NCI-H2081 treated with DMSO at 0.1 percent for 48 hours (cell line): ENCODE measurements at regions not wholly inside any gene's neighbourhood (a gene's known extent, or its start where the extent isn't known, plus 50 kb on each side); places are given as distances from the start of the nearest gene placed in this dataset.
"Not testable (repeated sequence)": the region's sequence is repeated elsewhere in the genome, so short reads cannot be mapped to it uniquely, and the experiment has no call there.

Source experiments
- DNase-seq: peaks from one replicate; lab custom pipeline; 2025; lab: John Stamatoyannopoulos, UW

DNA sequence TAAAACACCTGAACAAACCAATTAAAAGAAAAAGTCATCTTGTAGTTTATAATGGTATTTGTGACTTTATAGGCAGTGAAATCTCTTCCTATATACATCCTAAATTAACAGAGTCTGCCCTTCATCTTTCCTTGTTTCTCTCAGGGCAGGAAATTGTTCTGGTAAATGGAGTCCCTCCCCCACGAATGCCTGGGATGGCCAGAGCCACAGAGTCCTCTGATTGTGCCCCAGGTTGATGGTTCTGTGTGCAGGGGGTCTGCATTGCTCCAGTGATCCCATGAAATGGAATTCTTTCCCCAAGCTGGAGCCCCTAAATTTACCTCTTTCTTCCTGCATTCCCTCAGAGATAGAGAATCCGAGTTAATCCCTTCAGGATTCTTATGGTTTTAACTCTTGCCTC is 155.5 kb downstream of the MTX2 start:
- no peak for DNase-seq

DNA sequence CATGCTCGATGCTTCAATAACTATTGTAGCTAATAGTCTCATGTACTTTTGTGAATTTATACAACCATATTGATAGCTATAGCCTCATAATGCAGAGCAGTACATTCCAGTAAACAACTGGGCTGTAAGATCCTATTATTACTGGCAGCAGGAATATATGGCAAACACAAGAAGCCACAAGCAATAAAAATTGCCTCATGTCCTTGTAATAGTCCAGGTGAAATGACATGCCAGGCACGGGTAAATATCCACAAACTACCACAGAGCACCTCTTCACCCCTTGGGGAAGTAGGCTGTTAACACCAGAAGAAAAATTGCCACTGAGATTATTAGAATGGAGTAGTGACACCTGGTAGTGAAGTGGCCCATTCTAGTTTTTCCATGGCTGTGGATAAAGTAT is 158.3 kb downstream of the MTX2 start:
- no peak for DNase-seq

DNA sequence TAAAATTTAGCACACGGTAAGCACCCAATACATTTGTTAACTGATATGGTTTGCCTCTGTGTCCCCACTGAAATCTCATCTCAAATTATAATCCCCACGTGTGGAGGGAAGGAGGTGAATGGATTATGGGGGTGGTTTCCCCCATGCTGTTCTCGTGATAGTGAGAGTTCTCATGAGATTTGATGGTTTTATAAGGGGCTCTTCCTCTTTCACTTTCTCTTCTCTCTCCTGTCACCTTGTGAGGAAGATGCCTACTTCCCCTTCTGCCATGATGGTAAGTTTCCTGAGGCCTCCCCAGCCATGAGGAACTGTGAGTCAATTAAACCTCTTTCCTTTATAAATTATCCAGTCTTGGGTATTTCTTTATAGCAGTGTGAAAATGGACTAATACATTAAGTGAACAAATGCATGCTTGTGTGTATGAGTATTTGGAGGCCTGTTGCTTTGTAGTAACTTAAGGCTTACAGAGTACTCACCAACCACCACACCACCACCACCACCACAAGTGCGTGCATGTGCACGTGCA is 159.8 kb downstream of the MTX2 start:
- DNase-seq: not testable (repeated sequence)

DNA sequence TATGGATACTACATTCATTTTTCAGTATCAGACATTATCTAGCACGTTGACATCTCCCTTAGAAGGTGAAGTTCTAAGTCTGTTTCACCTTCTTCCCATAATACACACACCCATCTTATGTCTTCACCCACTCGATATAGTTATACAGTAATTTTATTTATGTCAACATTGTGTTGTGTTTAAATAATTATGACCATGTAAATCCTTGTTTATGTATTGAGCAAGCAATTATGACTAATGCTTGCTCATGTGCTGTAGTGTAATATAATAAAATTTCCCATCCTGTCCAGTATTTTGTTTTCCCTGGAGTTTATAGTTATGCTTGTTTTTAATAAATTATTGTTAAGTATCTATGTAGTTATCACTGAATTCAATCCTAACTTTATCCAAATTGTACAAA is 163.2 kb downstream of the MTX2 start:
- no peak for DNase-seq

DNA sequence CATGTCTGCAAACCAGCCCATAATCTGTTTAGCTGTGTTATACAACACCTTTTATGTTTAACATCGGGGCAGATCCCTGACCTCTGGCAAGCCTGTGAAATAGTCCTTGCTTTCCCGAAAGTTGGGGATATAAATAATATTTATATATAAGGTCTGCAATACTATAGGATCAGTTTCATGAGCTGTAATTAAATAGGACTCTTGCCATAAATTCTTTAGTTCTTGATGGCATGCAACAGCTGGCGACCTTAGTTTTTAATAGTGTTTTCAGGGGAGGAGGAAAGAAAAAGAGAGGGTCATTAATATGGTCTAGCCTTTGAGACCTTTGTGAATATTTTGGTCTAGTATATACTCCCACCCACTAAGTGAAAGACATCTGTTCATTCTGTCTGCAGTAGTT is 166.5 kb downstream of the MTX2 start:
- no peak for DNase-seq

GRCh38 chr2:176443946-176444345 is 174.7 kb downstream of the MTX2 start:
- no peak for DNase-seq

GRCh38 chr2:176445956-176446355 is 176.7 kb downstream of the MTX2 start:
- DNase-seq: no peak

DNA sequence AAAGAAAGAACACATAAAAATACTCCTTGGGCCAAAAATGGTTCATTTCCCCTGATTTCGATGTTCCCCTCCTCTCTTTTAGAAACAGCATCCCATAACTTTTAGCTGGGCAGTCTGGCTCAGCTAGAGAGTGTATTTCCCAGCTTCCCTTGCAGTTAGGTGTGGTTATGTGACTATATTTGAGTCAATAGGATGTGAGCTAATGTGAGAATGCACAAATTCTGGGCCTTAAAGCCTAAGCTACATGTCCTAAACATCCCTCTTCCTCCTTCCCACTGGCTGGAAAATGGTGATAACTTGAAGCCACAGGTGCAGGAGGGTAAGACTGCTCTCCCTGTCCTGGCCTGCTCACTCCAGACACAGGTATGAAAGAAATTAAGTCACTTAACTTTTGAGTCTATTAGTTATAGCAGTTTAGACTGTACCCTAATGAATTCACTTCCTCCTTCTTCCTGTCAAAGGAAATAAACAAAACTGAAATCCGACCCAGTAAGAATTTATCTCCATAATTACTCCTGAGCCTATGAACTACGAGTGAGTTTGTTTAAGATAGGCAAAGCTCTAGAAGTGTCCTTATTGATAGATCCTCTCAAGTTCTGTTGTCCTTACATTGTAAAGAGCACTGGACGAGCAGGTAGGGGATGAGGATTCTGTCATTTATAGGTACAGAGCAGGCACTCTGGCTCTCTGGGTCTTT is 177.6 kb downstream of the MTX2 start:
- DNase-seq: no peak

DNA sequence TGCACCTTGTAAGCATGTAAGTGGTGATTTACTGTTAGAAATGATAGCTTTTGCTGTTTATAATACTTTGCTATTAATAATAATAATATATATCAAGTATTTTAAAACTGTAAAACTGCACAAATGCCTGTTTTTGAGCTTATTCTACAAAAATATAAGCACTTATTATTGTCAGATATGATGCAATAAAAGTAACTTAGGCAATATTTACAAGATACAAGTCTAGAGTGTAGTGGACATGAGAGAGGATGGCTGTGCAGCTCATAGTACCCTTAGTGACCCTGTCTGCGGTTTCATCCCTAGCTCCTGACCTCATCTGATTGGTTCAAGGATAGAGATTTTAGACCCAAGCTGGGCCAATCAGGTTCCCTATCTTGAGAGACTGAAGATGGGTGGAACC is 178.4 kb downstream of the MTX2 start:
- no peak for DNase-seq

- no peak for DNase-seq
These were observed 180.6 kb downstream of the MTX2 start for GRCh38 chr2:176449852-176450251.

GRCh38 chr2:176453784-176454183 is 184.5 kb downstream of the MTX2 start:
- no peak for DNase-seq

DNA sequence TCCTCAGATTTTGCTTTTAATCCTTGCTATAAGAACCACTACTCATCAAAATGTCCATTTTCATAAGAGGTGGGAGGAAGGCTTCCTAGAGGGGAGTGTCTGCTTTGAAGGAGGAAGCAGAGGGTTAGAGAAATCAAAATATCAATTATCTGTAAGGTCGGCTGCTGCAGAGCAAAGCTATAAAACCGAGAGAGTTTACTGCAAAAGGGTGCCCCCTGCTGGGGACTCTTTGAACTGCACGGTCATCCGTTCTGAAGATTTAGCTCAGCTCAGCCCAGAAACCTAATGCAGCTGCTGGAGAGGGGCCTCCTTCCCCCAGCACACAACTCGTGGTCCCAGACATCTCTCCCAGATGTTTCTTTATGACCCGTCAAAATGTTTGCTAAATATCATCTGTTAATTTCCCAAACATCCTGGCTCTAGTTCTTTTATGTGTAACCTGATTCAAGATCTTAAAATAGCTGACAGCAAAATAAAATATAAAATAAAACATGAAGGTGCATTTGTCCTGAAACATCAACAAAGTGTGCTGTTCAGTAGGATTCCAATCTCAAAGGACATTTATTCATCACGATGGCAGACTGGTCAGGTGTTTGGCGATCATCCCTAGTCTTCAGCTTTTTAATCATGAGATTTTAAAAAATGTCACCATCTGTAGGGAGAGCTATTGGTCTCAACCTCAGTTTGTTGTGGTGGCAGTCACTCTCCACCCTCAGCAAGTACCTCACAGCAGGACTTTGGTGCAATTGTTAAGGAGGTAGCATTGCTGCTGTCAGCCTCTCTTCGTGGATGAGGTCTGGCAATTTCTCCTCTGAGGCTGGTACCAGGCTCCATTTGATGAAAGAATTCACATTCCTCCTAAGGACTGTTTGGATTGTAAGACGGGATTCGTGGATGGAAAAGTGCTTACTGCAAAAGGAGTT is 185.9 kb downstream of the MTX2 start:
- peak; percentile 75 for DNase-seq

- DNase-seq: no peak
These were observed 186.6 kb downstream of the MTX2 start for GRCh38 chr2:176455816-176456291.

GRCh38 chr2:176457481-176457880 is 188.2 kb downstream of the MTX2 start:
- no peak for DNase-seq

- DNase-seq: no peak
These were observed 192.0 kb downstream of the MTX2 start for GRCh38 chr2:176461098-176461808.

DNA sequence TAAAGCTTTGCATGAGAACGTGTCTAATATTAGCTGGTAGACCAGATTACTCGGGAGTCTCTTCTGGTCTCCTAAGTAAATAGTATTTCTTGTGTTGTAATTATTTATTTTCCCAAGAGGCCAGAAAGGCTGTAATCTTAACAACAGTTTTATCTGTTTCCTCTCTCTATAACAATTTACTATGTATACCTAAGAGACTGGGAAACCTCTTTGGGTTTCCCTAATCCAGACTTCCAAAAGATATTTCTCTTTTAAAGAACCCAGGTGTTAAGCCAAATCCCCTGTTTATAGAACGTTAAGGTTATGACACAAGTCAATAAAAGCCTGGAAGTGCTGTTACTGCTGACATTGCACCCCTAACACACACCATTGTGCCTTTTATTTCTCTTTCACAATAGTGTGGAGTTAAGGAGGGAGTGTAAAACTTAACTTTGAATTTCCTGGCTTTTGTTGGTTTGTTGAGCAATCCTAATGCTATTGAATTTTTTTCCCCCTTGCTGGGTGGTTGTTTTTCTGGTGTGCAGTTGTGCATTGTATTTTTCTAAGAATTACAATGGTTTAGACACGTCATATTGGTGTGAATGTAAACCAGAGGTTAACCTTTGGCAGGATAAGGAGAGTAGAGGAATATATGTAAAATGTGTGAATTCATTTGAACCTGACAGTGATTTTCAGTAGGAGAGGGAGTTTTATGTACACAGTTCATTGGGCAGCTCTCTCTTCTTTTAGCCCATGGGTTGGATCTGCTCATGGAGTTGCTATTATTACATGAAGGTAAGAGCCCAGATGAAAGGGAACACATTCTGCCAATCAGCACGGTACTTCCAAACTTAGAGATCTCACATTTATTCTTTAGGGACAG is 192.8 kb downstream of the MTX2 start:
- DNase-seq: no peak

DNA sequence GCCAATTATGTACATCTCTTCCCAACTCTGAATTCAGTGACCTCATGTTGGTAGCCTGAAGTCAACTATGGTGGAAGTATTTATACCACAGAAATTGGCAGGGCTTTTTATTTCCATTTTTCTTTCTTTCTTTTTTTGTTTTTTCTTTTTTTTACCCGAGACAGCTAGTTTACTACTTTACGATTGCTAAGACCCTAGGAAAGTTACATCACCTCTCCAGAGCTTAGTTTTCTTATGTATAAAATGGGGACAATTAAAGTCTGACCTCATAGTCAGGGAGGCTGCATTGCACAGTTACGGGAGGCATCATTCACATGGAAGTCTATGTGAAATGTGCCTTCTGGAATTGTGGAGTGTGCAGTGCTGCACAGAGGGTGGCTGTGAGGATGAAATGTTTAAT is 194.3 kb downstream of the MTX2 start:
- DNase-seq: no peak

- no peak for DNase-seq
These were observed 195.8 kb downstream of the MTX2 start for GRCh38 chr2:176464886-176465564.

GRCh38 chr2:176466918-176467452 is 197.7 kb downstream of the MTX2 start:
- no peak for DNase-seq

DNA sequence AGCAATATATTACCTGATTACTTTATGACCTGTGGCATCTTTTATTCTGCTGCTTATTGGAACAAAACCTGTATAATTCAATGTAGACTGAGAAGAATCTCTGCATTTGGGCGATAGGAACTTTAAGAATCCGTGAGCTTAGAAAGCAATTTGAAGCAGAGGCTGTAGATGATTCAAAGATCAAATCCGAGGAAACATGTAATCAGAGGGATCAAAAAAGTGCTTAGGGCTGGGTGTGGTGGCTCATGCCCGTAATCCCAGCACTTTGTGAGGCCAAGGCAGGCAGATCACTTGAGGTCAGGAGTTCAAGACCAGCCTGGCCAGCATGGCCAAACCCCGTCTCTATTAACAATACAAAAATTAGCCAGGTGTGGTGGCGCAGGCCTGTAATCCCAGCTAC is 198.4 kb downstream of the MTX2 start:
- DNase-seq: no peak
